ENCODE measurements at regions not wholly inside any gene's neighbourhood (a gene's known extent, or its start where the extent isn't known, plus 50 kb on each side); places are given as distances from the start of the nearest gene placed in this dataset.

GRCh38 chr6:126764104-126764503, 354.4 kb upstream of the RSPO3 start:
- TF ChIP-seq EZH2 (IDR thresholded peaks at IDR 0.05; ENCODE audit: borderline replicate concordance, low read length), result no peak
- TF ChIP-seq, protein P1, sequence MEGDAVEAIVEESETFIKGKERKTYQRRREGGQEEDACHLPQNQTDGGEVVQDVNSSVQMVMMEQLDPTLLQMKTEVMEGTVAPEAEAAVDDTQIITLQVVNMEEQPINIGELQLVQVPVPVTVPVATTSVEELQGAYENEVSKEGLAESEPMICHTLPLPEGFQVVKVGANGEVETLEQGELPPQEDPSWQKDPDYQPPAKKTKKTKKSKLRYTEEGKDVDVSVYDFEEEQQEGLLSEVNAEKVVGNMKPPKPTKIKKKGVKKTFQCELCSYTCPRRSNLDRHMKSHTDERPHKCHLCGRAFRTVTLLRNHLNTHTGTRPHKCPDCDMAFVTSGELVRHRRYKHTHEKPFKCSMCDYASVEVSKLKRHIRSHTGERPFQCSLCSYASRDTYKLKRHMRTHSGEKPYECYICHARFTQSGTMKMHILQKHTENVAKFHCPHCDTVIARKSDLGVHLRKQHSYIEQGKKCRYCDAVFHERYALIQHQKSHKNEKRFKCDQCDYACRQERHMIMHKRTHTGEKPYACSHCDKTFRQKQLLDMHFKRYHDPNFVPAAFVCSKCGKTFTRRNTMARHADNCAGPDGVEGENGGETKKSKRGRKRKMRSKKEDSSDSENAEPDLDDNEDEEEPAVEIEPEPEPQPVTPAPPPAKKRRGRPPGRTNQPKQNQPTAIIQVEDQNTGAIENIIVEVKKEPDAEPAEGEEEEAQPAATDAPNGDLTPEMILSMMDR (conservative IDR thresholded peaks at IDR 0.05 in 1 of 2, IDR thresholded peaks at IDR 0.05 in 1 of 2; ENCODE audit: extremely low read depth in 1 of 2, insufficient read depth in 1 of 2, low read depth in 1 of 2, low read length in 2 of 2), result no peak

Data from mammary epithelial cell (primary cell).